Activated CD8-positive, alpha-beta memory T cell treated with anti-CD3 and anti-CD28 coated beads, Interleukin-2, amount 50 U/mL, for 48 hours (primary cell): ENCODE measurements at regions not wholly inside any gene's neighbourhood (a gene's known extent, or its start where the extent isn't known, plus 50 kb on each side); places are given as distances from the start of the nearest gene placed in this dataset.
"Not testable (repeated sequence)": the region's sequence is repeated elsewhere in the genome, so short reads cannot be mapped to it uniquely, and the experiment has no call there.

ENCODE experiments used
- DNase-seq: peaks from one replicate; pipeline ENCODE4 v3.0.0-alpha.2; 2020

DNA sequence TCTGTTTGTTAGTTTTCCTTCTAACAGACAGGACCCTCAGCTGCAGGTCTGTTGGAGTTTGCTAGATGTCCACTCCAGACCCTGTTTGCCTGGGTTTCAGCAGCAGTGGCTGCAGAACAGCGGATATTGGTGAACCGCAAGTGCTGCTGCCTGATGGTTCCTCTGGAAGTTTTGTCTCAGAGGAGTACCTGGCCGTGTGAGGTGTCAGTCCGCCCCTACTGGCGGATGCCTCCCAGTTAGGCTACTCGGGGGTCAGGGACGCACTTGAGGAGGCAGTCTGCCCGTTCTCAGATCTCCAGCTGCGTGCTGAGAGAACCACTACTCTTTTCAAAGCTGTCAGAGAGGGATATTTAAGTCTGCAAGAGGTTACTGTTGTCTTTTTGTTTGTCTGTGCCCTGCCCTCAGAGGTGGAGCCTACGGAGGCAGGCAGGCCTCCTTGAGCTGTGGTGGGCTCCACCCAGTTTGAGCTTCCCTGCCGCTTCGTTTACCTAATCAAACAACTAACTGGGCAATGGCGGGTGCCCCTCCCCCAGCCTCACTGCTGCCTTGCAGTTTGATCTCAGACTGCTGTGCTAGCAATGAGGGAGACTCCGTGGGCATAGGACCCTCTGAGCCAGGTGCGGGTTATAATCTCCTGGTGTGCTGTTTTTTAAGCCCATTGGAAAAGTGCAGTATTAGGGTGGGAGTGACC, 634.3 kb upstream of the CHD1 start:
- not testable (repeated sequence) for DNase-seq

DNA sequence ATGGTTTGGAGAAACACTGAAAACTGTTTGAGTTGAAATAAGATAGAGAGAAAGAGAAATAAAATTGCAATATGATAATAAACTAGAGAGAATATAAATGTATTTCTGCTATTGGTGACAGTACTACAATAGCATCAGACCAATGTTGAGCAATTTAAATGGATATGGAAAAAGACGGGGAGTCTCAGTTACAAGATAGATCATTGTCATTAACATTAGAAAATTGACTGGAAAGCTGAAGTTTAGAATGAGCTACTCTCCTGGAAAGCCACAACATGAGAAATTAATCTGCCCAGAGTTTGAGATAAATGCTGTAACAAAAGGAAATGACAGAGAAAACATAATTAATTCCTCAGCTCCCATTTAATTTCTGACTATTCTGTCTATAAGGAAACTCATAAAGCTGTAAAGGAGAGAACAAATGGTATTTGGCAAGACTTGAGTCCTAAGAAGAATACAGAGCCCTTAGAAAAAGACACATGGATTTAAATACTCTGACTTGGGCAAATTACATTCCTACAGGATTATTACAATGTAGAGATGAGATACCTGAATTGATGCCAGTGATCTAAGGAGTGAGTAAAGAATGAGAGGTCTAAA, 624.5 kb upstream of the CHD1 start:
- DNase-seq: no peak

DNA sequence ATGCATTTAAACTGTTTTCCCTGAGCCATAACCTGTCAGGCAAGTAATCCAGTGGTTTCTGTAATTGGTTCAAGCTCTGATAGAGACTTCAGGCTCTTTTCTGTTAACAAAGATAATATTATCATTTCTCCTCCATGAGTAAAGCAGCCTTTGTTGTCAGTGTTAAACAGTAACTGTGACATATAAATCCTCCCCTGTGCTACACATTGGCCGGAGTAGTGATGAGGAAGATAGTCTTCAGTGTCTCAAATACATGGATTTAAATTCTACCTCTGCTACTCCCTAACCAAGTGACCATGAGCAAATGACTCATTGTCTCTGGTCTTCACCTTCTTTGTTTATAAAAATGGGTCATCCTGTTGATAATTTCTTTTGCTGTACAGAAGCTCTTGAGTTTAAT, 615.5 kb upstream of the CHD1 start:
- no peak for DNase-seq

DNA sequence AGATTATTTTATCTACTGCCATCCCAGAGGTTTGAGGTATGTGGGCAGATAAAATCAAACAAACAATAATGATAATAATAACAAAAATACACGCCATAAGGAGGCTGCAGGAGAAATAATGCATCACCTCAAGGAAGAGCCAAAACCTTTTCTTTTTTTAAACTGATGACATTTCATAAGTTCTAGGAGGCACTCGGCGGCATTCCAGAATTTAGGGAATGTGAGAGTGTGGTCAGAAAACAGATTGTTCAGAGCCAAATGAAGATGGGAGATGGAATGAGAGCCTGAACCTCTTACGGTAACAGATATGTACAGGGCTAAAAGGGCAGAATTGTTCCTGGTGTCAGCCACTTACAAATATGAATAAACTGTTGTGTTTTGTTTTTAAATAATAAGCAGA, 615.0 kb upstream of the CHD1 start:
- DNase-seq: no peak

DNA sequence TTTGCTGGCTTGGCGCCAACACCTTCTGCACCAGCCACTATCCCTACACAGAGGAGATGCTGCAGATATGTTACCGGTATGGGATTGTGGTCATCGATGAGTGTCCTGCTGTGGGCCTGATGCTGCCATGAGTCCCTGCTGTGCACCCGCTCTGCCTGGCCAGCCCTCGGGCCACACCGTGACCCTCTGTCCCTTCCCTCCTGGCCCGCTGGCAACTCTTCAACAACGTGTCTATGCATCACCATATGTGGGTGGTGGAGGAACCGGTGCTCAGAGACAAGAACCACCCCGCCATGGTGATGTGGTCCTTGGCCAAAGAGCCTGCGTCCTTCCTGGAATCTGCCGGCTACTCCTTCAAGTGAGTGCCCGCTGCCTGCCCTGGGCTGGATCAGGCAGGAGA, 605.4 kb upstream of the CHD1 start:
- not testable (repeated sequence) for DNase-seq

DNA sequence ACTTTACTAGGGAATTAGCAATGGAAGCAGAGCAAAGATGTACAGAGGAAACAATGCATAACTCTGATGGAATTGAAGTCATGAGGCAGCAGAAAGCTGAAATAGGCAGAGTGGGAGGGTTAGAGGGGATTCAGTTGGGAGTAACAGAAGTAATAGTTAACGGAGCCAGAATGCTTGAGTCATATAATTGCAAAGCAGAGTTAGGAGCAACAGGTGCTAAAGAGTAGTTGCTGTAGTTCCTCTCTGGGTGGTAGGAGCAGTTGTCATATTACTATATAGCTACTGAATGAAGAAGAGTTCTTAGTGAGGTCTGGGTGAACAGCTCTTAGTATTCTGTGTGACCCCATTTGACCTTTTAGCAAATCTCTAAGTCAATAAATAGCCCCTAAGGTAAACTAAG, 592.9 kb upstream of the CHD1 start:
- DNase-seq: not testable (repeated sequence)

DNA sequence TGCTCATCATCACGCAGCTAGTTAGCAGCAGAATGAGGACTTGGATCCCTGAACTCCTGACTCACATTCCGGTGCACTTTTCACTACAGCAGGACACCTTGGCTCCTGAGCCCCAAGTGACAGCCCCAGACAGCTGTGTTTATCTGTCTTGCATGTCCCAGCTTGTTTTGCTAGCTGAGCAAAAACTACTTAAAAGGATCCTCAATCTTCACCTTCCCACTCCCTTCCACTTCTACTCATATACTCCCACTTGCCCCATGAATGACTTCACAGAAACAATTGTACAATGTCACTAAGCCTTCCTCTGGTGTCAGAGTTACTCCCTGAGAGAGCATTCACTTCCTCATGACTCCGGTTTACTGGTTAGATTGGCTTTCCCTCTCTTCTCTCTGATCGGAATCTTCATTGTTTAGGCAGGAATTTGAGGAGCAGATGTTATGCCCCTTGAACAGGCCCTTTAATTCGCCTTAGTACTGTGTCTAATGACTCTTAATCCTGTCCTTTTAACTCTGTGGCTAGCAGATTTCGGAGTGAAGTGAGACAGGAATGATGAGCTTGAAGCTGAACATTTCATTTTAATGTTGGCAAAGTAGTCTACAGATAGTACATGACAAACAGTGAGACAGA, 587.2 kb upstream of the CHD1 start:
- DNase-seq: not testable (repeated sequence)

DNA sequence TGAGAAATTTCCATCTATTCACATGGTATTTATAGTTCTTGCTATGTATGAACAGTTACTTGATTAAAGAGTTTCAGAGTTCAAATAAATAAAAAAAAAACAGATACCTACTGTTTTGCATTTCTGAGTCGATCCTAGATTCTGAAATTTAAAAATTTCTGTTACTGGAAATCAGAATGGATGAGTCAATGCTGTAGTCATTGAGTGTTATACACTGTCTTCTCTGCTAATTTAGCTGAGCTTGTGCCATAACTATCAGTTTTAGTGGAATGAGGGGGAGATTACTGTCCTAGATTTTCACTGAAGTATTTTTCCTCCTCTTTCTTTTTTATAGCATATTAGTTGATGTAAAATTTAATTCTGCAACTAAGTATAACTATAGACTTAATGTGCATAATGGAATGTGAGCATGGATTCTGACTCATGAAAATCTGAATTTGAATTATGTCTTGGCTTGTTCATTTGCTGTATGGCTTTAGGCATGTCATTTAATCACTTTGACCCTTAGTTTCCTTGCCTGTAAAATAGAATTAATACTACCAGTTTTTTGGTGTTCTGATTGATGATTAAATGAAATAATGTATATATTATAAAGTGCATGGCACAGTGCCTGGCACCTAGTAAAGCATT, 581.5 kb upstream of the CHD1 start:
- DNase-seq: not testable (repeated sequence)

DNA sequence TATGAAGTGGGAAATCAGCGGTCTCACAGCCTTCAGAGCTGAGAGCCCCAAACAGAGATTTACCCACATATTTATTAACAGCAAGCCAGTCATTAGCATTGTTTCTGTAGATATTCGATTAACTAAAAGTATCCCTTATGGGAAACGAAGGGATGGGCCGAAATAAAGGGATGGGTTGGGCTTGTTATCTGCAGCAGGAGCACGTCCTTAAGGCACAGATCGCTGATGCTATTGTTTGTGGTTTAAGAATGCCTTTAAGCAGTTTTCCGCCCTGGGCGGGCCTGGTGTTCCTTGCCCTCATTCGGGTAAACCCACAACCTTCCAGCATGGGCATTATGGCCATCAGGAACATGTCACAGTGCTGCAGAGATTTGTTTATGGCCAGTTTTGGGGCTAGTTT, 580.3 kb upstream of the CHD1 start:
- not testable (repeated sequence) for DNase-seq

DNA sequence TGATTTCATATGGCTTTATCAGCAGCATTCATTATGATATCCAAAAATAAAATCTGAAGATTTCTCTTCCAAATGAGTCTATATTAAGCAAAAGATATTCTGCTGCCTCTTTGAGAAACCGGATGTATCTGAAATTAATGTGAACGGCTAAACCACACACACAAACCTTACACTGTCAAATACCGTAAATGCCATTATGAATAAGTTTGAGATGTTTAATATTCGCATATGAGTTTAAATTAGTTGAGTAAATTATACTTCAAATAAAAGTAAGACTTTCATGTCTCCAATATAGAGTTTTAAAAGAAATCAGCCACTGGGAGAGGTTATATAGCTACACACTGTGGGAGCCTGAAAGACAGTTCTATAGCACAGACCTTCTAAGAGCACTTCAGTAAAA, 566.6 kb upstream of the CHD1 start:
- DNase-seq: not testable (repeated sequence)

DNA sequence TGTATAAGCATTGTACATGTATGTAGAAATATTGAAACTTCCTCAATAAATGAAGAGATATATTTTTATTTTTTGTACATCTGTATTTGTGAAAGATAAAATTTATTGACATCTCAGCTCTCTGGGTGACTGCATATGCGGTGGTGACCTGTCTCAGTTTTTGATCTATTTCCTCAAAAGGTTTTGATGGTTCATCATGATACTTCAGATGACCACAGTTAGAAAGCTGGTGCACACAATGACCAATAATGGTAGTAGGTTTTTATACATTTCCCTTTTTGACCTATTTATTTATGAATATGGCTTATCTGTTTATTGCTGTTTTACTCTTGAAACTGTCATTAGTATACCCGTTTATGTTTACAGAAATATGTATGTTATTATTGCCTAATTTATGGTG, 549.6 kb upstream of the CHD1 start:
- not testable (repeated sequence) for DNase-seq

DNA sequence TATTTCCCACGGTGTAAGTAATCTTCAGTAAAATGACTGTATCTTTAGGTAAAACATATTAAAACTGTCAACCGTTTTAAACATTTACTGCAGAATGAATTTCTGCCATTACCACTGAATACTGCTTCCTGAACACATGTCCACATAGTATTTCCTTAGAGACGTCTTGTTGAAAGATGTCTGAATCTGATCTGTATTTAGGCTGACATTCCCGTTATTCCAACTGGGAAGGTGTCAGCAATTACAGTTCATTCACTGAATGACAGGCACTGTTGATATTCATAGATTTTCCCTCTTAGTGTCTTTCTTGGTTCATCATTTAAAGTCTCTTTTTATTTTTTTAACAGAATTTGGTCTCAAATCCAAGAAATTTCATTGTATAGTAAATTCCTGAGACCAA, 544.5 kb upstream of the CHD1 start:
- not testable (repeated sequence) for DNase-seq

DNA sequence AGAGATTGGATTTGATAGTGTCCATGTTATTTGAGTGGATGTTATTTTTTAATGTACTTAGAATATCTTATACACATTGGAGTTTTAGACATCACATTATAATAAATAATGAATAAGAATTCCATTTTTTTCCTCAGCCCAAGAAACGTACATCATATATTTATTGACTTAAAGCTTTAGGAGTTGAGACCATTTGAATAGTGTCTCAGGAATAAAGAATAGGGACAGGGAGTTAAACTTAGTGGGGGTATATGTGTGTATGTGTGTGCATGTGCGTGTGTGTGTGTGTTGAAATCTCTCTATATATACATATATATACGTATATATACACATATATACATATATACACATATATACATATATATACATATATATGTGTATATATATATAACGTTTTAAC, 542.9 kb upstream of the CHD1 start:
- not testable (repeated sequence) for DNase-seq

DNA sequence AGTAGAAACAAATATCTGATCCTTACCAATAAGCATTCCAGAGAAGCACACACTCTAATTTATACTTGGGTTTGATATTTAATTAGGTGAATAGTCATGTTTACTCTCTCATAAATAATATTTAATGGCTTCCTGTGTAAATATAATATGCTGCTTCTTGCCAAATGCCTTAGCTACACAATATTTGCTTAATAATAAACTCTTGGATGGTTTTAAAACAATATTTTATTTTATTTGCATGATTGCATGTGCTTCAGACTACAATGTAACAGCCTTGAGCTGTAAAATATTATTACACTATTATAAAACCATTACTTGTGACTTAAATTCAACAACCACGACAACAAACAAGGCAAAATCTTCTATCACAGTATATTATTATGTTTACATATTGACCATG, 542.4 kb upstream of the CHD1 start:
- DNase-seq: not testable (repeated sequence)

DNA sequence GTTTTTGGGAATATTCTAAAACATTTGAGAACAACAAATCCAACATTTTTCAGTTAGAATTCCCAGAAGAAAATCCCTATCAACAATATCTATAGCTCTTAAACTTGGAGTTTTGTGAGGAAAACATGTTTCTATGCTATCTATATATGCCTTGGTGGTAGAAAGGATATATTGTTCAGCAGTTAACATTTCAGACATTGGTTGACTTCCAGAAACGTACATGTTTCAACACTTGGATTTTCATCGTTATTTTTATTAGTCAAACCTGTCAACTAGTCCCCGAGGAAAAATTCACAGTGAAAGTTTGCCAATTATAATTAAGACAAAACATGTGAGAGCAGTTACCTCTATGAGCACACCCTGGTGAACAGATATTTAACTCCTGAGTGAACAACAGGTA, 541.8 kb upstream of the CHD1 start:
- DNase-seq: not testable (repeated sequence)

DNA sequence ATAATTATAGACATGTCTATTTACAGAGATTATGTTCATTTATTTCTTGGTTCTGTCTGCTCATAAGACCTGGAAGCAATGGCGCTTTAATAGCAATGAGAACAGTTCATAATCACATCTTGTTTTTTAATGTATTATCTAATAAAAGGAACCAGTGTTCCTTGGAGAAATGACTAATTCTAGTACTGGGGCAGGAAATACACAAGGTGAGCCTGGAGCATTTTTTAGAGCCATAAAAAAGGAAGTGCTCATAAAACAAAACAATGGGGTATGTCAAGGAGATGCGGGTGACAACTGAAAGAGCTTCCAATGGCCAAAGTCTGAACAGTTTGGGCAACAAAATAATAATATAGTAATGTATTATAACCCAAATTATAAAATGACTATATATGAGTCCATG, 531.9 kb upstream of the CHD1 start:
- DNase-seq: no peak

DNA sequence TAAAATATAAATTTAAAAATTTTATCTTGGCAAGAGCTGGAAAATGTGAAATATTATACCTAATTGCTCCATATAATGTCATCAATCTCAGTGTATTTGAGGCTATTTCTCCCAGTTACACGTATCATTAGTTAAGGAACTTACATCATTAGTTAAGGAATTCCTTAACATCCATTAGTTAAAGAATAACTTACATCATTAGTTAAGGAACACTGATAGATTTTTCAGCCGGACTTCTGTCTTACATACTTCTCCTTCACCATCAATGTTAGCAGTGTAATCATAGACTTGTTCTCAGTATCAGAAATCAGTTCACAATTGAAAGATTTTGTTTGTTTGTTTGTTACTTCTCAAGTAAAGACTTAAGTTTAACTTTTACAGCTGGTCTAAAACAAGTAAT, 524.4 kb upstream of the CHD1 start:
- no peak for DNase-seq

DNA sequence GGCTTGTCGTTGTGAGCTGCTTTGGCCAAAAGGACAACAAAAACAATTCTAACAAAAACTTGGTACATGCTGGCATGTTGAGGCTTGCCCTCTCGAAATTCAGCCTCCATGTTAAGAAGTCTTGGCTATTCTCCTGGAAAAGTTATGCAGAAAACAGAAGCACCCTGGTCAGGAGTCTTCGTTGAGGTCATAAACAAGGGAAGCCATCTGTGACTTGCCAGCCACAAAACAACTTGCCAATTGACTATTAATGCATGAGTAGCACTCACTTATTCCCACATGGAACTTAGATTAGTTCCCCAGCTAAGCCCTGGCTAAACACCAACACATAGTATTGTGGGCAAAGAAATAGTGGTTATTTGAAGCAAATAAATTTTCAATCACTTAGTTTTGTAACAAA, 521.0 kb upstream of the CHD1 start:
- no peak for DNase-seq

DNA sequence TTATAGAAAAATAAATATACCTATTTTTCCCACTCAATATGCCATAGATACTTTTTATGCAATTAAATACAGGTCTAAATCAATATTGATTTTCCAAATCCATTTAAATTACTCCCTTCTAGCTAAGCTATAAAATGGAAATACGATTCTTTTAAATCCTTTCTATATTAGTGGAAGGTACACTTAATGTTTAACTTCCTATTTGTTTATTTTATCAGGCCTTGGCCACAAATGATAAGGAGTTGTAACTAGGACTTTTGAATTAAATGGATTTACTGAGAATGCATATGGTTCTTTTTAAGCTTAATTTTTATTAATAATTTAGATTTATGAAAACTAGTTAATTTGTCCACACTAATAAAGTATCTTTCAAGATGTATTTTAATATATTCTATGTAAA, 517.0 kb upstream of the CHD1 start:
- no peak for DNase-seq

DNA sequence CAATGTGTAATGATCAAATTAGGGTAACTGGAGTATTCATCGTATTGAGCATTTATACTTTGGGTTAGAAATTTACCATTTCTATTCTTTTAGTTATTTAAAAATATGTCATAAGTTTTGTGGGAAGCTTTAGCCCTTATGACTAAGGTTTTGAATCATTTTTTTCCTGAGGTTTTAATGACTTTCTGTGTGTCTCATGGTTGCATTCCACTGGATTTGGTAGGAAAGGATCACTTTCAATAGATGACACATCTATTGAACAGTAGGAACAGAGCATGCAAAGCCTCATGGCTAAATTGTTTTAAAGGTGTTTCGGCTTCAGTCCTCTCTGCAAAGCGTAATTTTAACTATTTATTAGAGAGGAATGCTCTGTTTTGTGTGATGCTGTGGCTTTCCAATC, 512.4 kb upstream of the CHD1 start:
- no peak for DNase-seq

DNA sequence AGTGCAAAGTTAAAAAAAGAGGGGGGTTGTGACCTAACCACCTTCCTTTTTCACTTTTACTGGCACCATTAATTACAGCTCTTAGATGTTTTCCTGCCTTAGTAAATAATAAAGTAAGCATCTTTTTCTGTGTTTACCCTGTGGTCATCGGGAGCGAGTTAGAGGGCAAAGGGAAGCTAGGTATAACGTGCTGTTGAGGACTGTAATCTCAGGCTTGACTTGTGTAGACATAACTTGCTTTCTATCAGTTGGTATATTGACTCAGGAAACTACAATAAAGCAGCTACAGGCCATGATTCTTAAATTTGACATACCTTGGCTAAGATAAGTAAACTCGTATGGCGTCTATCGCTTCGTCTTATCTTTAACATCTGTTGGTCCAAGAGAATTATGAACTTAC, 509.8 kb upstream of the CHD1 start:
- DNase-seq: no peak

DNA sequence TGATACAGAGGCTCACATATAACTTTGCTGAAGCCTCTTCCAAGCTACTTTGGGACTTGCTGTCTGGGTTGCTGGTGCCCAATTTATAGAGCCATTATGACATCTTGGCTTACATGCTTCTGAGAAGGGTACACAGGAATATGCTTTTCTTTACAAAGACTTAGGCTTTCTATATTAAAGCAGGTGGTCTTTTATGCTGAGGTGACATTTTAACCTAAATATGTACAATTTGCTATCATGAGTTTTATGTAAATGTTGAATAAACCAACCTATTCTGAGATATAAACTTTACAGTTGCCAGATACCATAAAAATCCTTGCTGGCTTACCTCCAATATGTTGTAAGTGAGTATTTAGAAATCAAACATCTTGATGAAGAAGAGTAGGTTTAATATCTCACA, 509.2 kb upstream of the CHD1 start:
- DNase-seq: no peak

DNA sequence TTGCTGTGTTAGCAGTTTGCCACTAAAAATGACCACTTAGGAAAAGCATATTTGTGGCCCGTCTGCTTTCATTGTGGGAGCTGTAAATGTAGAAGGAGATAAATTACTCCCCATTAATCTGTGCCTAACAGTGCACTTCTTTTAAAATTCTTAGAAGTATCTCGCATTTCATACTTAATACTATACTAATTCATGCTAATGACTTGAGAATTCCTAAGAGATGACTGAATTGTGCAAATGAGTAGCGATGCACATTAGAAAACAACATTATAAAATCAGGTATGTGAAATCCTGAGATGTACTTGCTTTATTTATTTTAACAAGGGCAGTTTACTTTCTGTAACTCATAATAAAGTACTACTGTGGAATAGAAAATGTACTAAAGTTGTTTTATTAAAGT, 494.6 kb upstream of the CHD1 start:
- DNase-seq: not testable (repeated sequence)

DNA sequence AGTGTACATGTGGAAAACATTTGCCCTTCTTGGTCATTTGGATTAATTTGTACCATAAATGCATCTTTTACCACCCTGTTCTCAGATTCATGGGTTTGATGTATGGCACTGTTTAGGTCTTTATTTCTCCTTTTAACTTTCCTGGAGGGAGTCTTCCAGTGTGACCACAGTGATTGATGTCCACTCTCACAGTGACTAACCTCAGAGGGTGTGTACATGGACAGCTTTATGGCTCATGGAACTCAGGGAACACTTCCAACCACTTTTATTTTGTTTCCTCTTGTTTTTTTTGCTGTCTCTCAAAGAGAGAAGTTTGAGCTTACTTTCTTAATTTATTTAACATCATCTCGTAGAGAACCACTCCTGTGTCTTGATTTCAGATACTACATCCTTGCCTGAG, 489.8 kb upstream of the CHD1 start:
- DNase-seq: not testable (repeated sequence)
